ENCODE measurements at regions not wholly inside any gene's neighbourhood (a gene's known extent, or its start where the extent isn't known, plus 50 kb on each side); places are given as distances from the start of the nearest gene placed in this dataset.
"Not testable (repeated sequence)": the region's sequence is repeated elsewhere in the genome, so short reads cannot be mapped to it uniquely, and the experiment has no call there.

DNA sequence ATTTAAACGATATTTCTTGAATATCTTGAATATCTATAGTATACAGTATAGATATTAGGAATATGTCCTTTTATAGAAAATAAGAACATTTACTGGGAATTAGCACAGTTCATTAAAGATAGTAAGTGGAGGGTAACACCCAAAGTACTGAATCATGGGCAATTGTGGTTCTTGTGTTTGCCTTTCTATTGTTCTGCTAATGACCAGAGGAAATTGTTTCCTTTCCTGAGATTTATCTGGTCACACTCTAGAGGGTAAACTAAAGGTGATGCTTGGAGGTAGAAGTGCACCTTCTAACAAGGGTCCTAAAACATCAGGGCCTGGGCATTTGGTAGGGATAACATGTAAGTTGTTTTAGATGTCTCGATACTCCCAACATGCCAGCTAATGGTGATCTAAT is 241.3 kb upstream of the SFRP2 start:
- no peak for DNase-seq

DNA sequence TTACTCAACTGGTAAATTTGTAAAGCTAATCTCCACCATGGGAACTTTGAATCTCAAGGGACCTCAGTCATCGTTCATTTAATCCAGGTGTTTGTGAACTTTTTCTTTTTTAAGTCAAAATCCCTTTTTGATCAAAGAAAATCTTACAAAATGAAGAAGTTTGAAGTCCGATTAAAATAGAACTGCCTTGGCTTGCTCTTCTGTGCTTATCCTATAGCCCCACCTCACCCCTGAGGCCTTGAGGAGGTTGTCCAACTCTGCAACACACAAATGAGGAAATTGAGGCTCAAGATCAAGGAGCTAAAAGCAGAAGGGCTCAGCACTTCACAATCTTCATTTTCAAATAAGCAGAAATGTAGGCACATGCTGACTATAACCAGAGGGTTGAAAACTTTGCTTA is 240.3 kb upstream of the SFRP2 start:
- DNase-seq = no peak

DNA sequence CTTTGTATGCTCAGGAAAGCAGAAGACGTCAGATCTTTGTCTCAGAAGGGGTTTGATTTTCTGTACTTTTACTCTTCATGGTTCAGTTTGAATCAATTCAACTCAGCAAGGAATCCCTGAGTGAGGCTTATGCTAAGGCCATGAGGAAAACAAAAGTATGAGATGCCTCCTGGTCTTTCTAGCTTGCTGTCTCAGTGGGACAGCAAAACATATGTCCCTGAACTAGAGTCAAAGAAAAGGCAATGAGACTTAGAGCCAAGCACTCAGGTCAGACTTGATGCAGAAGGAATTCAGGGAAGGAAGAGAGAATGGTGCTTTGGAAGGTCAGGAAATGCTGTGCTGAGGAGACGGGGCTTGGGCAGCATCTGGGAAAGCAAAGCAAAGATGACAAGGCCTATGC is 236.2 kb upstream of the SFRP2 start:
- DNase-seq = no peak

DNA sequence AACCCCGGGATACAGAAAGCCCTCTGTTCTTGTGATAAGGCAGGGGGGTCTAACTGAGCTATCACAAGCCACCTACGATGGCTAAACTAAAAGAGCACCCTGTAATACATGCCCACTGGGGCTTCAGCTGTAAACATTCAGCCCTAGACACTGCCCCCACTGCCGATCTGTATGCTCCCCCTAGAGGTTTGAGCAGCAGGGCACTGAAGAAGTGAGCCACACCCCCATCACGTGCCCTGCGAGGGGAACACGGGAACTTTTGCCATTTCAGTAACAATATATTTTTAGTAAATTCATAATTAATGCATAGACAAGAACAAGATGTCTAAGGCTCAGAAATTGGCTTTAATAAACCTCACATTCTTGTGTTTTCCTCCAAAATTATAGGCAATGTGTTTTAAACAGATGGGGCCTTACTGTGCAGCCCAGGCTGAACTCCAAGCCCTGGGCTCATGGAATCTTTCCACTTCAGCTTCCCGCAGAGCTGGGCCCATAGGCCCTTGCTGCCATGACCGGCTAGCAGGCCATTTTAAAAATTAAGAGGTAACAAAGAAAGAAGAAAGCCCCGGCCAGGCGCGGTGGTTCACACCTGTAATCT is 235.3 kb upstream of the SFRP2 start:
- DNase-seq = no peak

DNA sequence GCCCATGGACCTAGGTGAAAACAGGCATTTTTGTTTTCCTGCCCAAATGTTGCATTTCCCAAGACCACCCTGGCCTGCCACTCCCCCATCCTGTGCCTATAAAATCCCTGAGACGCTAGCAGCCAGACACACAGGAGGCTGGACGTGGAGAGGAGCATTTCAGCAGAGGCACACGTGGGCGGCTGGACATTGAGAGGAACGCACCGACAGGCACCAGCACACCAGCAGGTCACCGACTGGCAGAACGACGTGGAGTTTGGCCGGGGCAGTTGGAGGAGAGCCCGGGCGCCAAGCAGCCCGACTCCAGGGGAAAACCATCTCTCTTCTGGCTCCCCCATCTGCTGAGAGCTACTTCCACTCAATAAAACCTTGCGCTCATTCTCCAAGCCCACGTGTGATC is 234.8 kb upstream of the SFRP2 start:
- not testable (repeated sequence) for DNase-seq

DNA sequence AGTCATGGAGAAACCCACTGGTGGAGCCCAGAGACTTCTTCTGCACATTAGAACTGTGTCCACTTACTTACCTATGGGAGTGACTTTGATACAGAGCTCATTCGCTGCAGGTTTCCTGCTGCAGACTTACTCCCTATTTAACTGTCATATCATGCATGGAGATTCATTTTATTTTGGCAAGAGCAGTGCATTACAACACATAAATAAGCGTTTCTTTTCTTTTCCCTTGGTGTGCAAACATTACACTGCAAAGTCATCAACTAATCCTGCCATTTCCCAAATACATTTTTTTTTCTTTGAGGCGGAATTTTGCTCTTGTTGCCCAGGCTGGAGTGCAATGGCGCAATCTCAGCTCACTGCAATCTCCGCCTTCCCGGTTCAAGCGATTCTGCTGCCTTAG is 230.9 kb upstream of the SFRP2 start:
- no peak for DNase-seq

DNA sequence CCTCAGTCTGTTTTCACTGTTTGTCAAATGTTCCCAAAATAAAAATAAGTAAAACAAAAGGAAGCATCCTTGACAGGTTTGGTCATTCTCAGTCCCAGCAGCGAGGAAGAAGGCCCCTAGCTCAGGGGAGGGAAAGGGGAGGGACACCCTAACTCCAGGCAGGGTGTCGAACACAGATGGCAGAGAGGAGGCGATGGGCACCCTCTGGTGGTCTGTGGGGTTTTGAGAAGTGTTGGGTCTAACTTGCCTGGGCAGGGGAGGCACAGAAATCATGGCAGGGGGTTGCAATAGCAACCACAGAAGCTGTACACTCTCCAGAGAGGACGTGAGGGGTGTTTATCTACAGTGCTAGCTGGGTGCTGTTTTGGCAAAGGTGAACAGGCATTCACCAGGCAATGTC is 229.8 kb upstream of the SFRP2 start:
- peak; percentile 8 for DNase-seq

DNA sequence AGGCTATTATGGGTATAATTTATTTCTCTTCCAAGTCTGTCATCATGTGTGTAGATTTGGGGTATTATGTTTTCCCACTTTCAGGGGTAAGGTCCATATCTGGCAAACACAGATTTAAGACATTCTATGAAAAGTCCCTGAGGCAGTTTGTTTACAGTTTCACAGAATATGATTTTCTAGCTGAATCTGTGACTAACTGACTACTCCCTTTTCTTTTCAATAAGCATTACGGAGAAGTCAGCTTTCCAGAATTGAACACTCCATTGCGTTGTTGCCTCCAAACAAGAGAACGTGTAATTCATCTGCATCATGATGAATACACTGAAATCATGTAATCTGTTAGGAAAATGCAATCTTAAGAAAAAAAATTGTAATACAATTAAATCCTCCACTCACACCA is 226.7 kb upstream of the SFRP2 start:
- no peak for DNase-seq

DNA sequence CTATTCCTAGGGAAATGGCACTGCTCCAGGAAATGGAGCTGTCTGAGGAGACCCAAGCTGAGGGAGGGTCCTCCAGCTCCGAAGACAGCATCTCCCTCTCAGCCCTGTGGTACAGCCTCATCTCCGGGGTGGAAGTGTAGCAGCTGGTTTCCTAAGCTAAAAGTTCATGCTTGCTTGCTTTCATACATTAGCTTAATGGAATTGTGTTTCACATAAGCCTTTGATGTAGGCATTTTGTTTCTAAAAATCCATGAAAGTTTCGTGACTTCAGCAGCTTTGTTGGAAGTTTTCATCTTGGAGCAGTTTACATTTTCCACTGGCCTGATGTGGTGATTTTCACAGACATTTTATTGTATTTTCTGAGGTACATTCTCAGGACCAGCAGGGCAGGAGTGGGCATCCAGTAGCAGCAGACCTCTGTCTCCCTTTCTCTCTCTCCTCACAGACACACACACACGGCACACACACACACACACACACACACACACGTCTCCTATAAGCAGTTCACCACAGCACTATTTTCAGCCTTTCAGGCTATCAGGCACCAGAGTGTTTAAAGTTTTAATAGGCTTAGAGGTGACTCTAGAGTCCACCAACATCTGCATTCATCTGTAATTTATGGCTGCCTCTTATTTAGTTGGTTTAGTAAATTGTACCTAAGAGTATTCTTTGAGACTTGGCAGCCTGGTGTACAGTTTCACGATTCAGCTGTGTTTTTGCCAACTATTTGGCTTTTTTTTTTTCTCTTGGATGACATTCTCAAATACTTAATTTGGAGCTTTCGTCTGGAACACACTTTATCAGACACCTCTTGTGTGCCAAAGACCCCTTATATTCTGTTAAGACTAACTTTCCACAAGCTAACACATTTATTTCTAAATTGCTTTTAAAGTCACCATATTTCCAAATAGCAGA is 225.8 kb upstream of the SFRP2 start:
- DNase-seq = no peak

DNA sequence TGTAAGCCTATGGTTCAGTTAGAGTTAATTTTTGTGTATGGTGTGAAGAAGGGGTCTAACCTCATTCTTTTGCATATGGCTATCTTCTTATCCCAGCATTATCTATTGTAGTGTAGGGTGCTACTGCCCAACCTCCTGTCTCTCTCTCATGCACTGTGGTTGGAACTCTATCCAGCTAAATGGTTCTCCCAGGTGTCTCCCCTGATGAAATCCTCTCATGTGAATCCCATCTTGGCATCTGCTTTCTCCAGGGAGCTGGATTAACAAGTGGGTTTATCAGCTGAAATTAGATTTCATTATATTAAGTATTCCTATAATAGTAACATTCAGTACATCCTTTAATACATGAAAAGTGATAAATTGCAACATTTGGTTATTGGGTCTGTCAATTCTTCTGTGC is 224.7 kb upstream of the SFRP2 start:
- DNase-seq = no peak

DNA sequence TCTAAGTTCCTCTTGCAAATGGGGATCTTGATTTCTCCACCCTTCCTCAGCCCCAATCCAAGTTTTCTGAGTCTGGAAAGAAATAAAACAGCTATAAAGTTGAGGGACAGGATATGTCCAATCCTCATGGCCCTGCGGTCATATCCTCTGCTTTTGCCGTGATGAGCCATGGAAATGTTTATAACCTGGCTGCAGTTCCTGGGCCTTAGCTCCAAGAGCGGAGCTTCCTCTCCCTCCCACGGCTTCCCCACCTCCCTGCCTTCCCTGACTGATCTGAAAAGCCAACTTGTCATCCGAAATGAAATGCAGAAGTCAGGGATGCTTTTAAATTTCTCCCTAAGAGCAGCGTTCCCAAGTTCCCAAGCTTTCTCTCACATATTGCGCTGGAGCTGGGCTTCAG is 221.5 kb upstream of the SFRP2 start:
- DNase-seq = no peak

DNA sequence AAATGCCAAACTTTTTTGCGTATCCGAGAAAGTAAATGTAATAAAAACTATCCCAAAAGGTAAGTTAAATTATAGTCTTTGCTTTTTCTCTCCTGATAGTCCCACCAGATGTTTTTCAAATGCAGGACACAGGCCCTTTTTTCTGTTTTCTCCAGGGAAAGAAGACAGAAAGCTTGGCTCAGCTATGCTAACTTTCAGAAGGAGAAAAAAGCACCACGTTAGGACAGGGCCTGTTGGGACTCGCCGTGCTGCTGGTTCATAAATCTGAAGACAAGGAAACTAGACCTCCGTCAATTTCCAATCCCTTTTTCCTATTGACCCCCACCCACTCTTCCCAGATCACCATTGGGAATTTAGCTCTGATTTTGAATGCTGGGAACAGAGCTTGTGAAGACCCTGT is 220.9 kb upstream of the SFRP2 start:
- DNase-seq = no peak

DNA sequence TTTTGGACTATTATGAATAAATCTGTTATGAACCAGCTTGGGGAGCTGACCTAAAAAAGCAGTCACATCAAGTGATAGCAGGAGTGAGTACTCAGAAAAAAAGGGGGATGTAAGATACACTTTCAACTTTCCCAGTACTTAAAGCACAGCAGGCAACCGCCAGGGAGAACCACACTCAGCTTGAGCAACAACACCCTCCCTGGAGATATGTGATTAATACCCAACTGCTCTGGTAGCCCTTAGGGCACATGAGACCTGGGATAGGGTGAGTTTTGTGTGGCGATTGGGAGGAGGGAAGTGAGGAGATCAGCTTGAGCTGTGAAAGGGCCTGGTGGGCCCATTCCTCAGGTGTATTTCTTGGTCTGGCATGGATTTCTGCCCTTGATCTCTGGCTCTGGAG is 220.3 kb upstream of the SFRP2 start:
- no peak for DNase-seq

DNA sequence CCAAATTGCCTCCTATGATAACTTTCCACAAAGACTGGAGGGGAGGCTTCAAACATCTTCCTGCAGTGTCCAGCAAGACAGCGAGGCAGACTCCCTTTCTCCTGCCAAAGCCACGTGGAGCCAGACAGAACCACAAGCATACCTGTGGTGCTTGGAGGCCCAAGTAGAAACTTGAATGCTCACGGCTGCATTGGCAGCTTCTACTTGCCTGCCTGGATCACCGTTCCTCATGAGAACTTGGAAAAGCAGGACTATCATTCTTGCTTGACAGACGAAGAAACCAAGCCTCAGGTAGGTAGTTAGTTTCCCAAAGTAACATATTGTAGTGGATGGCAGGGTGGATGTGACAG is 216.3 kb upstream of the SFRP2 start:
- DNase-seq = no peak

DNA sequence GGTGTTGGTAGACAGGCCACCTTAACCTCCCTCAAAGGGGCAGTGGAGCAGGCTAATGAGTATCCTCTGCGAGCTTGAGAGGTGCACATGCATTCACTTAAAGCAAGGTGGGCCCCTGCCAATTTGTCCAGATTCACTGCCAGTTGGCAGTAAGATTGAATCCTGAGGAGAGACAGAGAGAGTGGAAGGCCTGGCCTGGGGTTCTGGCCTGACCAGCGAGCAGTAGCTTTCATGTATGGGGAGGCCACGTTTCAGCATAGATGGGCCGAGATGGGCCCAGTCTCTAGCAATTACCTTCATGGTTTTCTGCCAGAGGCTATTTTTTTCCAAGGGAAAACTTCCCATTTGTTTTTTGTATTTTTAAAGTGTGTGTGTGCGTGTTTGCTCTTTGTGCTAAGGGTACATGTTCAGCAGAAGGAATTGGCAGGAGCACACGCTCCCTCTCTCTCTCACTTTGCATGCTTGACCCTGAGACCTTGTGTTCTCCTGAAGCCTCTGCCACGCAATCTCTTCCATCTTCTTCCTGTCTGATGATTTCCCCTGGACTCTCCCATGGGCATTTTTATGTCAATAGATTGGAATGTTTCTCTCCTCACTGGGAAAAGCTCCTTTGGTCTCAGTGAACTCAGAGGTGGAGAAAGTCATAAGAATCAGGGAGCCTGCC is 215.8 kb upstream of the SFRP2 start:
- no peak for DNase-seq

DNA sequence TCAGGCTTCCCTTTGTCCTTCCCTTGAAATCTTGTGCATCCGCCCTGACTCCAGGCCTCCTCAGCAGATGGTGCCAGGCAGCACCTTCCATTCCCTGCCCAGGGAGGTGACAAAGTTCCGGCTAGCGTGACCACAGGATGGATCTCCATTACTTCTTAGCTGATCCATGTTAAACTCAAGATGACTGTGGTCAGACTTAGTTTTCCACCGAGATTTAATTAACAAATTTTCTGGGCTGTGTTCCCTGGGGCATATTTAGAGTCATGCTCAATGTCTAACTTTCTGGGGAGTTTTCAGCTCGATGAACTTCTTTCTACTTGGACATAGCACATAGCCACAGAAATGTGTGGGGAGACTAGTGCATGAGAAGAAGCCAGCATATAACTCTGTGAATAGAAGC is 215.1 kb upstream of the SFRP2 start:
- DNase-seq = no peak

DNA sequence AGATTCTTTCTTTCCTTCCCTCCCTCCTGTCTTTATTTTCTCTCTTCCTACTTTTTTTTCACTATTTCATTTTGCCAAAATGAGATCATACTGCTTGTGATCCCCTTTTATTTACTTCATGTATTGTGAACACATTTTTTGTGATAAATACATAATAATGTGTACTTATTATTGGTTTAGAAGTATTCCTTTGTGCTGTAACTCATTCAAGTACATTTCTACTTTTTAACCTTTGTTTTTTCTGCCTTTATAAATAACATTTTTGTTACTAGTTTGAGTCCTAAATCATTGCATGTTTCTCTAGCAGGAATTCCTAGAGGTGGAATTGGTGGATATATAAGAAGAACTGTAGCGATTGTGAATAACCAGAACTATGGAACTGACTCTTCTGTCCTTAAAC is 214.5 kb upstream of the SFRP2 start:
- no peak for DNase-seq

DNA sequence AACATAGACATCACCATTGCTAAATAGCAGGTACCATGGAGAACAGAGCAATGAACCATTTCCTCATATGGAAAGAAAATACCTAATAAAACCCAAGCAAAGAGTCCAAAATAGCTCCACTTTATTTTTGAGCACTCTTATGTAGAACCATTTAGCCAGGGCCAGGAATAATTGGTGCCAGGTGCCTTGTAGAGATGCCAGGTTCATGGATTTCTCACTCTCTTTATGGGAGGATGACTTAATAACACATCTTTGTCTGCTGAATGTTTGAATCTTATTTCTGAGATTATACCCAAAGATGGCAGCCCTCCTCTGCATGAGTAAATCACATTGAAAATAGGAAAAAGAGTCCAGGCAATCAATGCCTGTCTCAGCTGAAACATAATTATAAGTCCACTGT is 212.3 kb upstream of the SFRP2 start:
- DNase-seq = no peak

DNA sequence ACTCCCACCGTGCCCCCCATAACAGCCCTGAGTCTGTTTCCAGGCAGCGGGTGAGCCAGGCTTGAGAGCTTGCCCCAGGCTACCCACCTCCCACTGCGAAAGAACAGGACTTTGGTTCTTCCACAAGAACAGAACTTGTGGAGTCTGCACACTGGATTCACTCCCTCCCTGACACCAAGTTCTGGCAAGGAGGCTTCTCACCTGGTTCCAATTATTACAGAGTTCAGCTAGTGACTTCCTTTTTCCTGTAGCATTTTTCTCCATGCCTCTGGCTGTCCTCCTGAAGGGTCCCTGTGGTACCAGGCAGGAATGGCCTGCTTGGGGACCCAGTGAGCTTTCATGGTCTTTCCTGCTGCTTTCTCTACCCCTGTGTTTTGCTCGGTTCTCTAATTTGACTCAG is 208.6 kb upstream of the SFRP2 start:
- no peak for DNase-seq

DNA sequence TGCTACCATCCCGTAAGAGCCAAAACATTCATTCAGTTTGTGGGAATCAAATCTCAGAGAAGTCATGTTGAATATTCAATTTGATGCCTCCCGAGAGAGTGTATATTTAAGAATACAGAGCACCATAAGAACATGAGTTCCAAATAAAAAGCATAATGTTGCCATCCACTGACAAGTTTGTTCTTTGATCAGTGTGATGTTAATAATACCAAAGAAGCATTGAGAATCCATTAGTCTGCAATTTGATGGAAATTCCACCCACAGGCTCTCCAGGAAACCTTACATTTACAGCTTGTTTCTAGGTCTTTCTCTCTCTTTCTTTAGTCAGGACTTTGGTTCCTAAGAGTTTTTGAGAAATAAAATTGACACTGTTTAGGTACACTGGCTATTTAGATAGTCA is 200.6 kb upstream of the SFRP2 start:
- no peak for DNase-seq

DNA sequence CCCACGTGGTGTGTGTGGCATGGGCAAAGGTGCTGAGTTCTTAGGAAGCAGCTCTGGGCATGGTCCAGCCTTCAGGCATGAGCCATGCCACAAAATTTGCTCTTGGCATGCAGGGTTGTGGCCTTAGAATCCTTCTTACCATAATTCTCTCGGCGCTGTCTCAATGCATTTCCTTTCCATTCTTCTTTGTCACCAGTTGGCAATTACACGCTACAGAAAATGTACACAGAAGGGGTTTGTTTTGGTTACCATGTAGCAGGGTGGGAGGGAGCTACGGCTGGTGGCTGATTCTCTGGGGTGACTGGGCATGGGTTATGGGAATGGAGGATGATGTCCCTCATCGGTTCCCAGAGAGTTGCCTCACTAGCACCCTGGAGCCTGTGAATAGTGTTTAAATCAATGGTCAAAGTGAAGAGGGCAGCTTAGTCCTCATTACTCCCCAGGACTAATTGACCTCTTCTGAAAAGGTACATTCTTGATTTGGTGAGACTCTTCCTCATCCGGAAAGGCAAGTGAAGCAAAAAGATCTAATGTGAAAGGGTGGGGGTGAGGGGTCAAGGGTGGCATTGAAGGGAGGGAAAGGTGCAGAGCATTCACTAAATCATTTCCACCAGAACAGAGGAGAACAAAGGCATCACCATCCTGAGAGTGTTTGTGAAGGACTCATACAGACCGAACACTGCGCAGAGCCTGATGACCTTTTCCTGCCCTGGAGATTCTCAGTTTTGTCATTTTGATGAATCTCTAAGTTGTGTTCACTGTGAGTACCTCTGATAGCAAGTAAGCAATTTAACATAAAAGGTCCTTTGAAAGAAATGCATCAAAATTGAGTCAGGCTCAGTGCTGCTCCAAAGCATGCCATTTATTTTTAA is 199.8 kb upstream of the SFRP2 start:
- DNase-seq = no peak

DNA sequence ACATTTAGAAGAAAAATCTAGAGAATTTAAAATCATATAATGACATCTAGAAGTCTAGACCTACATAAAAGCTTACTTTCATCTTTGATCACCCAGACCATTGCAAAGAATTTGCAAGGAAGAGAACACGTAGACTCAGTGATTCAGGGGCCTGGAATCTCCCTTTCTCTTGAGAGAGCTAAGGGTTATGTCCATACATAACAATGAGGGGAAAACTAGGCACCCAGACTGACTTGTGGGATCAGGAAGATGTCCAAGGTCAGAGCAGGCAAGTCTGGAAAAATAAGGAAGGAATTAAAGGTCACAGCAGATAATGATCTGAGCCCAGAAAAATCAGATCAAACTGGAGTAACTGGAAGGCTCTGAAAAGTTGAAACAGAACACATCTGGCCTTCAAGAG is 198.4 kb upstream of the SFRP2 start:
- DNase-seq = no peak

DNA sequence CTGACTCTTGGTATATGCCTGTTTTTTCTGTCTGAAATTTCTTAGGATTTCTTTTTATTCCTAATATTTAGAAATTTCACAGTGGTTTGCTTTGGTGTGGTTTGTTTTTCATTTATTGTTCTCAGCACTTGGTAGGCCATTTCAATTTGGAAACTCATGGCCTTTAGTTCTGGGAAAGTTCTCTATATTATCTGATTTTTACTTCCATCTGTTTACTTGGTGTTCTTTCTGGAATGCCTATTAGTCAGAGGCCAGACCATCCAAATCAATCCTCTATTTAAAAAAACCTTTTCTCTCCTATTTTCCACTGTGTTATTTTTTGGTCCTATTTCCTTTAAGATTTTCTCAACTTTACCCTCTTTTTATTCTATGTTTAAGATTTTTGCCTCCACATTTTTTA is 188.1 kb upstream of the SFRP2 start:
- no peak for DNase-seq
